ENCODE measurements at regions not wholly inside any gene's neighbourhood (a gene's known extent, or its start where the extent isn't known, plus 50 kb on each side); places are given as distances from the start of the nearest gene placed in this dataset.
"Not testable (repeated sequence)": the region's sequence is repeated elsewhere in the genome, so short reads cannot be mapped to it uniquely, and the experiment has no call there.

DNA sequence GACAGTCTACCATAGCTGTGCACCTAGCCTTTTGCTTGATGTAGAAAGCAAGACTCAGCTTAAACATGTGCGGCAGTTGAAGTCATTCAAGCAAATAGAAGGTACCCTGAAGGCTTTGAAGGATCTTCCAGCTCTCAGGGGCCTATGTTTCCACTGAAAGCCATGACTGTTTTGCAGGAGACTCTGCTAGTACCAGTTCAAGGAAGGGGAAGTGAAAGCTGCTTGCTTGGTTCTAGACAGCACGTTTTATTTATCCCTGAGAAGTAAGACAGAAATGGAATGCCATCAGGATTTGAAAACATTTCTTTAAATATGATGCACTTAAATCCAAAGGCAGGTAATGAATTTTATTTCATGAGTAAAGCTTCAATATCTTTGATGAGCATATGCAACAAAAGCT, 311.4 kb downstream of the PDCD6IP start:
- ChIA-PET CTCF (interaction anchor here (0.5 kb wide), 1 partner anchor 205 kb away, joined by 3 read pairs; no protein-coding TSS in a partner anchor), POLR2A (no interaction called here)
- TF ChIP-seq, protein P1, sequence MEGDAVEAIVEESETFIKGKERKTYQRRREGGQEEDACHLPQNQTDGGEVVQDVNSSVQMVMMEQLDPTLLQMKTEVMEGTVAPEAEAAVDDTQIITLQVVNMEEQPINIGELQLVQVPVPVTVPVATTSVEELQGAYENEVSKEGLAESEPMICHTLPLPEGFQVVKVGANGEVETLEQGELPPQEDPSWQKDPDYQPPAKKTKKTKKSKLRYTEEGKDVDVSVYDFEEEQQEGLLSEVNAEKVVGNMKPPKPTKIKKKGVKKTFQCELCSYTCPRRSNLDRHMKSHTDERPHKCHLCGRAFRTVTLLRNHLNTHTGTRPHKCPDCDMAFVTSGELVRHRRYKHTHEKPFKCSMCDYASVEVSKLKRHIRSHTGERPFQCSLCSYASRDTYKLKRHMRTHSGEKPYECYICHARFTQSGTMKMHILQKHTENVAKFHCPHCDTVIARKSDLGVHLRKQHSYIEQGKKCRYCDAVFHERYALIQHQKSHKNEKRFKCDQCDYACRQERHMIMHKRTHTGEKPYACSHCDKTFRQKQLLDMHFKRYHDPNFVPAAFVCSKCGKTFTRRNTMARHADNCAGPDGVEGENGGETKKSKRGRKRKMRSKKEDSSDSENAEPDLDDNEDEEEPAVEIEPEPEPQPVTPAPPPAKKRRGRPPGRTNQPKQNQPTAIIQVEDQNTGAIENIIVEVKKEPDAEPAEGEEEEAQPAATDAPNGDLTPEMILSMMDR (IDR thresholded peaks at IDR 0.05; ENCODE audit: insufficient read depth, low read depth, low read length) = no peak
- Histone ChIP-seq H3K36me3 (ENCODE audit: control insufficient read depth, insufficient read depth, low read length) (no peaks in the 10 kb centered on the region), H3K27me3 (ENCODE audit: control insufficient read depth, insufficient read depth, low read length) (no peaks in the 10 kb centered on the region), H3K4me3 (ENCODE audit: low read depth, low read length) (no peak overlapping the region)
- no peak for DNase-seq (ENCODE audit: low read depth)

DNA sequence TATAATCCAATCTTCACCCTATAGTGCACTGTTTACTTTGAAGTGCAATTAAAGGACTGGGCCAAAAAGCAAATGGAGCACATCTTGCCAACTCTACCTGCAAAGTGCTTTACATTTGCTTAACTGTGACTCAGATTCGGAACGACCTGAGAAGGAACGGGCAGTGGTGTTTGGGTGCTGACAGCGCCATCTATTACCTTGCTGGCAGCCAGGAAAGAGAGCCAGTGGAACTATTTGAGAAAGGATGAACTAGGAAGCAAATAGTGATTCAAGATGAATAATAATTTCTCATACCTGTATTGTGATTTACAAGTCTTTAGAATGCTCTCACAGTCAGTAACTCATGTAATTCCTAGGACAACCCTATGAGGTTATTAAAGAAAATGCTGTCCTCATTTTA, 312.9 kb downstream of the PDCD6IP start:
- ChIA-PET CTCF (no interaction called here), POLR2A (no interaction called here)
- TF ChIP-seq, protein P1 (IDR thresholded peaks at IDR 0.05; ENCODE audit: insufficient read depth, low read depth, low read length) = no peak
- H3K36me3 ChIP-seq (ENCODE audit: control insufficient read depth, insufficient read depth, low read length) = no peaks in the 10 kb centered on the region
- no peaks in the 10 kb centered on the region for H3K27me3 ChIP-seq (ENCODE audit: control insufficient read depth, insufficient read depth, low read length)
- no peak overlapping the region for H3K4me3 ChIP-seq (ENCODE audit: low read depth, low read length)
- DNase-seq (ENCODE audit: low read depth) = no peak

DNA sequence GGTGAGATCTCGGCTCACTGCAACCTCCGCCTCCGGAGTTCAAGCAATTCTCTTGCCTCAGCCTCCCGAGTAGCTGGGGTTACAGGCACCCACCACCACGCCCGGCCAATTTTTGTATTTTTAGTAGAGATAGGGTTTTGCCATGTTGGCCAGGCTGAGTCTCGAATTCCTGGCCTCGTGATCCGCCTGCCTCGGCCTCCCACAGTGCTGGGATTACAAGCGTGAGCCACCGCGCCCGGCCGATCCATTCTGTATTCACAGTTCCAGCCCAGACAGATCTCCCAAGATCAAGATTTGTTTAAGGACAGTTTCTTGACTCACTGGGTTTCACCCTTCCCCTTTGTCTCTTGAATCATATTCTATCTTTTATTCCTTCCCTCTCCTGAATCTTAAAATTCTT, 313.8 kb downstream of the PDCD6IP start:
- H3K4me3 ChIP-seq (ENCODE audit: low read depth, low read length); H3K27me3 ChIP-seq (ENCODE audit: control insufficient read depth, insufficient read depth, low read length); H3K36me3 ChIP-seq (ENCODE audit: control insufficient read depth, insufficient read depth, low read length); POLR2A ChIA-PET; CTCF ChIA-PET; DNase-seq (ENCODE audit: low read depth): not testable (repeated sequence)

DNA sequence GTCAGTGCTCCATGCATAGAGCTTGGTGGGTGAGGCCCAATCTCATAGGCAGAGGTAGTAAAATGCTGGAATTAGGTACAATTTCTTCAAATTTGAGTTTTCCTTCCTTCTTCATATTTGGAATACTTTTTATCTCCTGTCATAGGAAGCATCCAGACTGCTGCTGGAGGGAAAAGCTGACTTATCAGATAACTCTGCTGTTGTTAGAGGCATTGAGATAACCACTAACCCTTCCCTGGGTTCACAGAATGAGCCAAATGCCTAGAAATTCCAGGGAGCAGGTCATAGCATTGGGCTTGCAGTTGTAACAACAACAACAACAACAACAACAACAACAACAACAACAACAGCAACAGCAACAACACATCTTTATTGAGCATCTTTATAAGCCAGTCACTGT, 332.7 kb downstream of the PDCD6IP start:
- CTCF ChIA-PET = no interaction called here
- no peak overlapping the region for H3K4me3 ChIP-seq (ENCODE audit: low read depth, low read length)
- TF ChIP-seq, protein P1 (IDR thresholded peaks at IDR 0.05; ENCODE audit: insufficient read depth, low read depth, low read length) = no peak
- no peaks in the 10 kb centered on the region for H3K36me3 ChIP-seq (ENCODE audit: control insufficient read depth, insufficient read depth, low read length)
- POLR2A ChIA-PET = no interaction called here
- DNase-seq (ENCODE audit: low read depth) = no peak
- H3K27me3 ChIP-seq (ENCODE audit: control insufficient read depth, insufficient read depth, low read length) = no peaks in the 10 kb centered on the region

DNA sequence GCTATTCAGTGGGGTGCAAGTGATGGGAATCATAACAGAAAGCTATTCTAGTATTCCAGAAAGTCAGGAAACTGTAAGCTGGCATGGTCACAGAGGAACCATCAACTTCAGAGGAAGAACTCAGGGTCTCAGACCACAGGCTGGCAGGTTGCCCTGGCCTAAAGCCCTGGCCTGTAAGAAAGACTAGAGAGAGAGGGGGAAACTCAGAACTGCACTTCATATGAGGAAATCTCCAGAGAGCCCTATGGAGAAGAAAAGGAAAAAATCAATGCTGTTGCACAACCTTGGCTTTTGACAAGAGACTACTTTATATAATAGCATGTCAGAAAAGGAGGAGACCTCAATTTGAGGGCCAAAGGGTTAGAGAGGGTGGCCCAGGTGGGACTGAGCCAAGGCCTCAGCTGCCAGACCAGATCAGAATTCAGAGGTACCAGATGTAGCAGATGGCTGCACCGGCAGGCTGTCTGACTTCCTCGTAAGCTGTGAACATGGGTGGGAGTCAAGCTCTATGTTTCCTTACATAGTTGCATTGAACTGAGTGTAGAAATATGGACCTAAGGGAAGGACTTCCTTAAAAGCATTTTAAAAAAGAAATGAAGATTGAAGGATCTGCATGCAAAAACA, 333.8 kb downstream of the PDCD6IP start:
- ChIA-PET CTCF (no interaction called here), POLR2A (no interaction called here)
- DNase-seq (ENCODE audit: low read depth) = no peak

DNA sequence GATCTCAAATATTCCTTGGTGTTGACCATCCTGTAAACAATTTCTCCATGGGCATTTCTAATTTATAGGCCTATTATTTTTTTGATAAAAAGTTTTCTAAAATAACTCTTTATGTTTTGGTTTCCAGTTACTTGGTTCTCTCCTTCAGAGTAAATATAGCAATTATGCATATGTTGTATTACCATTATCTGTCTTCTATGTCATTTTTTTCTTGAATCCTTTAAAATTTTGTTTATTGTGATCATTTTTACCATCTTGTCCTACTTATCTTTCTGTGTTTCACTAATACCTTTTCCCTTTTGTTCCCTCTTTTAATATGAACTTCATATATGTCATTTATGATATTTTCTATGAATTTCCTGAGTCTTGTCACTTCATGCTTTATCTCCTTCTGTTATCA, 341.1 kb downstream of the PDCD6IP start:
- POLR2A ChIA-PET = no interaction called here
- Histone ChIP-seq H3K4me3 (ENCODE audit: low read depth, low read length) (no peak overlapping the region), H3K36me3 (ENCODE audit: control insufficient read depth, insufficient read depth, low read length) (no peaks in the 10 kb centered on the region), H3K27me3 (ENCODE audit: control insufficient read depth, insufficient read depth, low read length) (no peaks in the 10 kb centered on the region)
- CTCF ChIA-PET = no interaction called here
- no peak for DNase-seq (ENCODE audit: low read depth)
- TF ChIP-seq, protein P1 (IDR thresholded peaks at IDR 0.05; ENCODE audit: insufficient read depth, low read depth, low read length) = no peak

More for the DNA sequence above, 333.8 kb downstream of the PDCD6IP start:
- no peaks in the 10 kb centered on the region for H3K36me3 ChIP-seq (ENCODE audit: control insufficient read depth, insufficient read depth, low read length)
- no peak overlapping the region for H3K4me3 ChIP-seq (ENCODE audit: low read depth, low read length)
- no peaks in the 10 kb centered on the region for H3K27me3 ChIP-seq (ENCODE audit: control insufficient read depth, insufficient read depth, low read length)
- TF ChIP-seq, protein P1 (IDR thresholded peaks at IDR 0.05; ENCODE audit: insufficient read depth, low read depth, low read length) = no peak

All from BJ (cell line).